HG02798 (cell line): ENCODE measurements at regions not wholly inside any gene's neighbourhood (a gene's known extent, or its start where the extent isn't known, plus 50 kb on each side); places are given as distances from the start of the nearest gene placed in this dataset.
"Not testable (repeated sequence)": the region's sequence is repeated elsewhere in the genome, so short reads cannot be mapped to it uniquely, and the experiment has no call there.

ENCODE experiments used
- ATAC-seq: cut with Tn5 transposase; IDR thresholded peaks from one replicate; pipeline ENCODE4 v1.9.1; 2021; ENCODE audit warnings: mild to moderate bottlenecking; ENCODE audit not compliant: unreplicated experiment, poor library complexity

GRCh38 chr21:14009238-14009981, 201.3 kb downstream of the LIPI start:
- ATAC-seq, result not testable (repeated sequence)

DNA sequence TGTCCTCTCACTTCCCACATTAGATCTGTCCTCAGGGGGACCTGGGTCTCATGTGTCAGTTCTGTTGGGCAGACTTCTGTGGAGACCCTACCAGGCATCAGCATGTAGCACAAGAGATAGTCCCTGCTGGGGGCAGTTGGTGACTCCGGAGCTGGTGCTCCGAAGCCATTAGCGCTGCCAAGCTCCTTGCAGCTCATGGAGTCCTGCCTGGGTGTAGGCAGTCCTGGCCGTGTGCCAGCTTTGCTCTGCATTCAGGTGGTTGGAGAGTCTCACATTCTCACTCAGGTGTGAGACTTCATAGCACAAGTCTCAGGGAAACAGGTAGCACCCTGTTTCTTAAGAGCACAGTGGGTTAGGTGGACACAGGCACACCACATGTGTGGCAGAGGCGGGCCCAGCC, 202.3 kb downstream of the LIPI start:
- not testable (repeated sequence) for ATAC-seq

DNA sequence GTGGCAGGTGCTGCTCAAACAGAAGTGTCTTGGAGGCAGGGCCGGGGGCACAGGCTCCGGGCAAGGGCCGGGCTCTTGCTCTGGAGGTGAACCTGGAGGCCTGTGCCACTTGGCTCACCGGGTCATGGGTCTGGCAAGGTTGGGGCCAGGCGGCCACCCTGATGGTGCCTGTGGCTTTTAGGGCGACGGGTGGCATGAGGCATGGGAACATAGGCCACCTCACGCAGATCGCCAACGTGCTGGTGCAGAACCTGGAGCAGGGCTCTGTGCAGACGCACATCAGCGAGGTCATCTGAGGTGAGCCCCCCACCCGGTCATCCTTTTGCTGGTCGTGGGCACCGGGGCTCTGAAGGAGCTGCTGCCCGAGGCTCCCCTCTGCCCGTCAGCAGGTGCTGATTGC, 202.7 kb downstream of the LIPI start:
- not testable (repeated sequence) for ATAC-seq

GRCh38 chr21:14006144-14006543, 204.6 kb downstream of the LIPI start:
- ATAC-seq, result not testable (repeated sequence)

DNA sequence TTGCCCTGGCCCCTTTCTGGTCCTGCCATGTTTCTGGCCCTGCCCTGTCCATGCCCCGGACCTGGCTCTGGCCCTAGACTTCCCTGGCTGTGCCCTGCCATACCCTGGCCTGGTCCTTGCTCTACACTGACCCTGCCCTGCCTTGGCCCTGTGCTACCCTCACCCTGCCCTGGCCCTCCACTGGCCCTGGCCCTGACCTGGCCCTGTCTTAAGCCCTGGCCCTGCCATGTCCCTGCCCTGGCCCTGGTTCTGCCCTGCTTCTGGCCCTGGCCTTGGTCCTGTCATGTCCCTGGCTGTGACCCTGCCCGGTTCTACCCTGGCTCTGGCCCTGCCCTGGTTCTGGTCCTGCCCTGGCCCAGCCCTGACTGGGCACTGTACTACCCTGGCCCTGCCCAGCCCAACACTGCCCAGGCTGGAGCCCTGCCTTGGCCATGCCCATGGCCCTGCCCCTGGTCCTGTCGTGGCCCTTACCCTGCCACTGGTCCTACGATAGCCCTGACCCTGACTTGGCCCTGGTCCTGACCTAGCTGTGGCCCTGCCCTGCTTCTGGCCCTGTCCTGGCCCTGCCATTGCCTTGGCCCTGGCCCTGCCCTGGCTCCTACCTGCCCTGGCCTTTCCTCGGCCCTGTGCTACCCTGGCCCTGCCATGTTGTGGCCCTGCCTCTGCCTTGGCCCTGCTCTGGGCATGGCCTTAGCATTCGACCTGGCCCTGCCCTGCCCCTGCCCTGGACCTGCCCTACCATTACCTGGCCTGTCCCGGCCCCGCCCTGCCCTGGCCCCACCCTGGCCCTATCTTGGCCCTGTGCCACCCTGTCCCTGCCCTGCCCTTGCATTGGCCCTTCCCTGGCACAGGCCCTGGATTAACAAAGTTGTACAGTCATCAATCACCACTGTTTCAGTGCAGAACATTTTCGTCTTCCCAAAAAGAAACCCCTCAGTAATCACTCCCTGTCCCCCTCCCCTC, 223.5 kb downstream of the LIPI start:
- ATAC-seq, result not testable (repeated sequence)

GRCh38 chr21:13985865-13986863, 224.6 kb downstream of the LIPI start:
- not testable (repeated sequence) for ATAC-seq

DNA sequence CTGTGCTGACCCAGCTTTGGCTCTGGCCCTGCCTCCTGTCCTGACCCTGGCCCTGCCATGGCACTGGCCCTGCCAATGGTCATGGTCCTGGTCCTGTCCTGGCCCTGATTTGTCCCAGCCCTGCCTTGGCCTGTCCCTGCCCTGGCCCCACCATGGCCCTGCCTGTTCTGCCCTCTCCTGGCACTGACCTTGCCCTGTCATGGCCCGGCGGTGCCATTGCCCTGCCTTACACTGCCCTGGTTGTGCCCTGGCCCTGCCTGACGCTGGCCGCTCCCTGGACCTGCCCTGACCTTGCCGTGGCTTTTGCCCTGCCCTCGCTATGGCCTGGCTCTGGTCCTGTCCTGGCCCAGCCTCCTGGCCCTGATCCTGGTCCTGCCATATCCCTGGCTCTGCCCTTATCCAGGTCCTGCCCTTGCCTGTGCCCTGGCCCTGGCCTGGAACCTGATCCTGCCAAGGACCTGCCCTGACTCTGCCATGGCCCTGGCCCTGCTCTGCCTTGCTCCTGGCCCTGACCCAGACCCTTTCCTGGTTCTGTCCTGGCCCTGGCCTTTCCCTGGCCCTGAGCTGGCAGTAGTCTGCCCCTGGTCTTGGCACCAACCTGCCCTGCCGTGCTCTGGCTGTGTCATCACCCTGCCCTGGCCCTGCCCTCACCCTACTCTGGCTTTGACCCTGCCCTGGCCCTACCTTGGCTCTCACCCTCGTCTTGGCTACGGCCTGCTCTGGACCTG, 225.5 kb downstream of the LIPI start:
- not testable (repeated sequence) for ATAC-seq

- not testable (repeated sequence) for ATAC-seq
Measured at GRCh38 chr21:13984728-13985127, 226.0 kb downstream of the LIPI start.

- not testable (repeated sequence) for ATAC-seq
Measured at GRCh38 chr21:13981176-13982087, 229.3 kb downstream of the LIPI start.

GRCh38 chr21:13980115-13980662, 230.6 kb downstream of the LIPI start:
- peak; percentile 96 for ATAC-seq

GRCh38 chr21:13979608-13980007, 231.1 kb downstream of the LIPI start:
- peak; percentile 21 for ATAC-seq

DNA sequence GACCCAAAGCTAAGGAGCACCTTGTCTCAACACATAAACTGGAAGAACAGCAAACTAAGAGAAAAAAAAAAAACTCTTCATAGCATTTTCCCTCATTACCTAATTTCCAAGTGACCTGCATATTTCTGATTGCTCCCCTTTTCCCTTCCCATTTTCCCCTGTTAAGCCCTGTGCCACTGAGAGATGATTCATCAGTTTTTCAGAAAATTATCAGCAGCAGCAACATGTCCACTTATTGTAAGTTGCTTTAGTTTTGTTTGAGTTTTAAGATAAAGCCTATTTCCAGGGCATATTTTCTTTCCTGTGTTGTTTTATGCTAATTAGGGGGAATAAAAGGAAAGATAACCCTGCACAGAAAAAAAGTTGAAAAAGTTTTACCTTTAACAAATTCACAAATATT, 236.2 kb downstream of the LIPI start:
- ATAC-seq, result not testable (repeated sequence)

DNA sequence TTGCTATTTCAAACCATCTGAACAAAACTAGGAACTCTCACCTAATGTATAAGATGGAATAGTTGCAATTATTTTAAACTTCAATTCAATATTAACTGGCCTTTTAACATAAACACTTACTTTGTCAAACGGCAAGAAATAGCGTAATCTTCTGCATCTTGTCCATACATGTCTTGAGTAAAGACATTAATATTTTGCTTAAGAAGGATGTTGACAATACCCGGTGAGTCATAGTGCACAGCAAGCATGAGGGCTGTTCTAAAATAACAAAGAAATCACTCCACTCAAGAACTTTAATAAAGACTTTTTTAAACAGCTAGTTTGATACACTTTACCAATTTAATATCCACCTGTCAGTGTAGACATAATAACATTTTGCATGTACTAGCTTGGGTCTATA, 240.9 kb downstream of the LIPI start:
- not testable (repeated sequence) for ATAC-seq

- not testable (repeated sequence) for ATAC-seq
Measured at GRCh38 chr21:13969002-13969401, 241.8 kb downstream of the LIPI start.

- not testable (repeated sequence) for ATAC-seq
Measured at GRCh38 chr21:13963259-13963658, 247.5 kb downstream of the LIPI start.

DNA sequence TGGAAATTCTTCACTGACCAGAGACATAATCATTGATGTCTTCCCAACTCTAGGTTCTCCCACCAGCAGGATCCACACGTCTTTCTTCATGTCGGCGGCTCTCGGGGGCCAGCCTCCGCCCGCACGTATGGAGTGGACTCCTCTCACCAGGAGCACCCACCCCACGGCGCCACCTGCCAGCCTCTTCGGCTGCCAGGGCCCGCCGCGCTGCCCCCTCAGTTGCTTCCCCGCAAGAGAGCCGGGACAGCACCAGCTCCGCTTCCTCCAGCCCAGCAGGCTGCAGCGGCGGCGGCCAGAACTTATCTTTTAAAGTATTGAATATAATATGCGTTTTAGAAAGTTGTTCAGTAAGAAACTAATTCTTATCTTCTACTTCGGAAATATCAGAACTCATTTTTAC, 273.5 kb downstream of the LIPI start:
- ATAC-seq, result no peak

GRCh38 chr21:13936033-13936937, 274.5 kb downstream of the LIPI start:
- ATAC-seq, result not testable (repeated sequence)
